ENCODE measurements at regions not wholly inside any gene's neighbourhood (a gene's known extent, or its start where the extent isn't known, plus 50 kb on each side); places are given as distances from the start of the nearest gene placed in this dataset.
"Not testable (repeated sequence)": the region's sequence is repeated elsewhere in the genome, so short reads cannot be mapped to it uniquely, and the experiment has no call there.

DNA sequence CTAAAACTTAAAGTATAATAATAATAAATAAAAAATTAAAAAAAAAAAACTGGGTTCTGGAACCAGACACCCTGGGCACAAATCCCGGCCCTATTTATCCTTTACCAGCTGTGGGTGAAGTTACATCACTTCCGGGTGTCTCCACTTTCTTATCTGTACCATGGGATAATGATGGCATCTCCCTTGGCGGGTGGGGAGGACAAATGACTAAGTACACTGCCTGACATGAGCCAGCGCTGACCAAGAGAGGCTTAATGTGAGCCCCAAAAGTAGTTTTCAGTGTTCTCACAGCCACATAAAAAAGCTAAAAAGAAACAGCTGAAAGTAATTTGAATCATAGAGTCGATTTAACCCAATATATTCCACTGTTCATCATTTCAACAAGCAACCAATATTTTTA, 424.9 kb downstream of the SOX9 start:
- DNase-seq (ENCODE audit: low read depth in 2 of 2), result no peak

DNA sequence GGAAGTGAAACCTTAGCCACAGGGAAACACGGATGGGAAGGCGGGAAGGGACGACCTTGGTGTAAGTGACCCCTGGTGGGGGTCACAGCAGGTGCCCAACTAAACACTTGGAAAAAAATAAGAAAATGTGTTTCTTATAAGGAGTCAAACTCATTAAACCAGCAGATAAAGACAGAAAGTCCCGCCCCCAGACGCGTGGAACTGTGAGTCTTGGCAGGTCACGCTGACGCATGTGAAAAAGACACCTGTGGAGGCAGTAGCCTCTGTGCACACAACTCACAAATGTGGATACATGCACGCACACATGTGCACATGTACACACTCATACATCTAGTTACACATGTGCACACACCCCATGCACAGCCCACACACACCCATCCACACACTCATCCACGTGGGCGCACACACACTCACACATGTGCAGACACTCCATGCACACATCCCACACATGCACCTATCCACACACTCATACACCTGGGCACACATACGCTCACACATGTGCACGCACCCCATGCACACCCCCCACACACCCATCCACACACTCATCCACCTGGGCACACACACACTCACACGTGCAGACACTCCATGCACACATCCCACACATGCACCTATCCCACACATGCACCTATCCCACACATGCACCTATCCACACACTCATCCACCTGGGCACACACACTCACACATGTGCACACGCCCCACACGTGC, 432.4 kb downstream of the SOX9 start:
- no peak for DNase-seq (ENCODE audit: low read depth in 2 of 2)

DNA sequence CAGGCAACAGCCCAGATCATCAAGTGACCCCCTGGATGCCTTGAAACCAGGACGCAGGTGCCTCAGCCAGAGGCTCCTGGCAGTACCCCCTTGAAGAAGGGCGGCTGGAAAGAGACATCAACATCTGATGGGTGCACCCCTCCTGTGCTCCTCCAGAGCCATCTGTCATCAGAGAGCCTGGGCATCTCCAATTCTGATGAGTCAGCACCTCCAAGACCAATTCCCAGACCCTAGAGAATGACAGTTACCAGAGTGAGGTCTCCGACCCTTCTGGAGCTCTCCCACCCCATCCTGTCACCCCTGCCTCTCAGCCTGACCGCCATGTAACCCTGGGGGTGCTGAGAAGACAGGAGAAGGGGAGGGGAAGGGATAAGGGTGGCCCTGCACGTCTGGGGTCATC, 433.7 kb downstream of the SOX9 start:
- no peak for DNase-seq (ENCODE audit: low read depth in 2 of 2)

DNA sequence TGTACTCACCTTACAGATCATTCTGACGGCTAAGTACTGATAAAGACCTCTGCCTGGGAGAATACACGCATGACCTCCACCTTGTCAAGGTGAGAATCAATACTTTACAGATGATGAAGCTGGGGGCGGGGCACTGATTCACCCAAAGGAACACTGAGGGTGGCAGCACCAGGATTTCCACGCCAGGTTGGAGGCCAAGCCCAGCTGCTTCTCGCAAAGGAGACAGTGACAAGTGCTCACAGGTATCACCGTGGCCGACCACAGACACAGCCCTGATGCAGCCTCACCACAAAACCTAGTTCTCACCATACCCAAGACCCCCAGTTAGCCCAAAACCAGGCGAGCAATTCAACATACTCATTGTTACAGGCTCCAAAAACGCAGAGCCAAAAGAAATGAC, 434.2 kb downstream of the SOX9 start:
- no peak for DNase-seq (ENCODE audit: low read depth in 2 of 2)

DNA sequence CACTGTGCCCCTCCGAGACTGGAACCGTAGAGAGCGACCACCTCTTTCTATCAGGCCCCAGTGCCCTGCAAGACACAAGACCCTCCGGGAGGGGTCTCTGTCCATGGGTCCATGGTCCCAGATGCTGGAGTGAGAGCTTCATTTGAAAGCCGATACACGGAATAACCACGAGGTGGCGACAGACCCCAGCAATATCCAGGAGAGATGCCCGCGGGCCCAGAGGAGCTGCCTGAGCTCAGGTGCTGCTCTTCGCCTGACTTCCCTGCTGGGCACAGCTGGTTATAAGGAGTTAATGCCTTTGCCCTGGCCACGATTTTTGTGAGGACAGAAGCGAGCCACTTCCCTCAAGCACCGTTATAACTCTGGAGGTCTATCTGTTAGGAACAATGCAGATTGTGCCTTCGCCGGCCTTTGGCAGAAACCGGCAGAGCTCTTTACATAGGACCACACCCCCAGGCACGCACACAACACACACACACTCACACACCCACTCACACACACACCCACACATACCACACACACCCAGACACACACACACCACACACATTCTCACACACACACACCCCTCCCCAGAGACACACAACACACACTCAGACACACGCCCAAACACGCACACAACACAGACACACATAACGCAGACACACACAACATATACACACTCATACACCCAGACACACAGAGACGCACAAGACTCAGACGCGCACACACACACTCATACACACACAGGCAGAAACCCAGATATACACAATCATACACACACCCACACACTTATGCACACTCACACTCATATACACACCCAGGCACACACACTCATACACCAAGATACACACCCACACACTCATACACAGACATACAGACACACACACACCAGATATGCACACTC, 436.4 kb downstream of the SOX9 start:
- DNase-seq (ENCODE audit: low read depth in 2 of 2), result peak; percentile 29 to 50

GRCh38 chr17:72558971-72559476, 438.2 kb downstream of the SOX9 start:
- DNase-seq (ENCODE audit: low read depth in 2 of 2), result no peak

GRCh38 chr17:72560303-72561247, 439.8 kb downstream of the SOX9 start:
- DNase-seq (ENCODE audit: low read depth in 2 of 2), result peak in 1 of 2 experiments; percentile 16

DNA sequence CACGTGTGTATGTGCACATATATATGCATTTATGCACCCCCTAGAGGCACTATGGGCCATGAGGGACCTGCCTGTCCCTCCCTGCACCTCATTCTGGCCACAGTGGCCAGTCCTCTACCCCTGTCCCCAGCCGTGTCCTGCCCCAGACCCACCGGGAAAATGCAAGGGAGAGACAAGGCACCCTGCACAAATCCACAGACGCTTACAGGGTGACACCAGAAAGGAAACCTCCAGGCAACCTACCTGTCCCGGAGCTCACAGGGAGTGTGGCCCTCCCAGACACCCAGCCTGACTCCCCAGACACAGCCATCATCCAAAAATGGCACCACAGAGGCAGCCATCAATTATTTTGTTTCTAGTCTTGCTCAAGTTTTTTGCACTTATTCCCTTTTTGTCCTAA, 440.4 kb downstream of the SOX9 start:
- DNase-seq (ENCODE audit: low read depth in 2 of 2), result no peak

DNA sequence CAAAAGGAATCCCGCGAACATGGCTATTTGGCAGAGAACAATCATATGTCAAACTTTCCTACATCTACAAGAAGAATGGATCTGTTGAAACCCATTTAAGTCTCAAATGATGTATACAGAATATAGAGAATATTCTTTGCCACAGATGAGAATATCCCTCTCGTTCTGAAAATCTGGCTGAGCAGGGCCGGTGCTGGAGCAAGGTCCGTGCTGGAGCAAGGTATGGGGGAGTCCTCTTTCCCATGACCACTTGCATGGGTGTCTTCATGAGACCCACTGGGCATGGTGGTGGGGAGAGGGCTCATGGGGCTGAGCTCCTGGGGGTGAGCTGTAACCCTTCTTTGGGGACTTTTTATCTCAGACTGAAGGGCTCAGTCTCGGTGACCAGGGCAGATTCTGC, 440.9 kb downstream of the SOX9 start:
- no peak for DNase-seq (ENCODE audit: low read depth in 2 of 2)

GRCh38 chr17:72562615-72563188, 441.9 kb downstream of the SOX9 start:
- DNase-seq (ENCODE audit: low read depth in 2 of 2), result no peak

GRCh38 chr17:72563952-72564351, 443.1 kb downstream of the SOX9 start:
- DNase-seq (ENCODE audit: low read depth in 2 of 2), result no peak

GRCh38 chr17:72565006-72565405, 444.2 kb downstream of the SOX9 start:
- no peak for DNase-seq (ENCODE audit: low read depth in 2 of 2)

DNA sequence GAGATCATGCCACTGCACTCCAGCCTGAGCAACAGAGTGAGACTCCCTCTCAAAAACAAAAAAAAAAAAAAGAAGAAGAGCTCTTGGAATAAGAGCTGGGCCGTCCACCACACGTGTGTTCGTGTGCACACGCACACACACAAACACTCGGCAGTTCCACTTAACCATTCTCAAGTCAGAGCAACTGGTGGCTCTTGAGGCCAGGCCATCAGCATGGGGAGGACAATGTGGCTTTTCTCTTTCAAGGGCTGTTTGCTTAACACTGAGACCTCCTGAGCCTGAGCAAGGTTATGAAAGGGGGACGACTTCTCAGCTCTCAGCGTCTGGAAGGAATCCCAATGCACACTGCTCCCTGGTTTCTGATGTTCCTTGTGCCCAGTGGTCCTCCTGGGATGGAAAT, 444.9 kb downstream of the SOX9 start:
- DNase-seq (ENCODE audit: low read depth in 2 of 2), result no peak

- no peak for DNase-seq (ENCODE audit: low read depth in 2 of 2)
Measured at GRCh38 chr17:72566671-72567484, 446.1 kb downstream of the SOX9 start.

DNA sequence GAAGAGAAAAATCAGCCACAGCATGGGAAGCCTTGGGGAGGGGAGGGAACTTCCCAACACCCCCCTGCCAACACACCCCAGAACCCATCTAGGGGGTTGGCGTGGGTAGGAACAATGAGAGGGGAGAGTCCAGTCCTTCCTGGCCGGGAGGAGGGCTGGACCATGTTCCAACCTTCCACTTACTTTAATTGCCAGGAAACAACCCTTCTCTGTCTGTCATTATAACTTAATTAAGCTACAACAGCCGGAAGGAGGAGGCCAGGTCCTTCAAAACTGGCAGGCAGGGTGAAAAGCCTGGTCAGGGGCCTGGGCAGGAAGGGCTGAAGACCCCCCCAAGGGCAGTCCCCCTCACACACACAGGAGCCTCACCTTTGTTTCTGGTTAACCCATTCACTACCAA, 447.0 kb downstream of the SOX9 start:
- DNase-seq (ENCODE audit: low read depth in 2 of 2), result no peak

- no peak for DNase-seq (ENCODE audit: low read depth in 2 of 2)
Measured at GRCh38 chr17:72569148-72569946, 448.5 kb downstream of the SOX9 start.

DNA sequence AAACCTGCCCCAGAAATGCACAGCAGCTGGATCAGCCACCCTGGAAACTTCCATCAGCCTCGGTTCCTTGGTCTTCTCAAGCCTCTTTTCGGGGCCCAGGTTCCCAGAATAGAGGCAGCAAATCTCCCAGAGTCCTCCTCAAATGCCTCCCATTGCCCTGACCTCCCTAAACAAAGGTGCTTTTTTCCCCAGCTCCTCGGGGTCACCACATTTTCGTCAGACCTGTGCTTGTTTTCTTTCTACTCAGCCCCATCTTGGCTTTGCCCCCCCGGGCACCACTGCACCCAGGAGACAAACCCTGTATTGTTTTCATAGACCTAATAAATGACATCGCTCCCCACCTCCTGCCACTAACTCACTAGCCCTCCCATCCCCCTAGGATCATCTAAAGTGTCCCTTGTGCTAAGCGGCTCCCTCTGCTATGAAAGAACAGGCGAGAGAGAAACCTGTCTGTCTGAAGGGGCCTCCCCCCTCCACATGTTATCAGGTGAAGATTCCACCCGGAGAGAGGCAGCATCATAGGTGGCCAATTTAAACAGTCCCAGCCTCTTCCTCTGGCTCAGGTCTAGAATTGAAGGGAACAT, 451.1 kb downstream of the SOX9 start:
- DNase-seq (ENCODE audit: low read depth in 2 of 2), result no peak

GRCh38 chr17:72572604-72573491, 452.0 kb downstream of the SOX9 start:
- DNase-seq (ENCODE audit: low read depth in 2 of 2), result no peak

GRCh38 chr17:72573492-72573801, 452.6 kb downstream of the SOX9 start:
- not testable (repeated sequence) for DNase-seq (ENCODE audit: low read depth in 2 of 2)
